GM21390 (cell line): ENCODE measurements at regions not wholly inside any gene's neighbourhood (a gene's known extent, or its start where the extent isn't known, plus 50 kb on each side); places are given as distances from the start of the nearest gene placed in this dataset.
"Not testable (repeated sequence)": the region's sequence is repeated elsewhere in the genome, so short reads cannot be mapped to it uniquely, and the experiment has no call there.

Source experiments
- ATAC-seq: cut with Tn5 transposase; IDR thresholded peaks from one replicate; pipeline ENCODE4 v1.9.1; 2021; ENCODE audit not compliant: unreplicated experiment

GRCh38 chr16:29261427-29262248, 144.9 kb downstream of the NPIPB11 start:
- ATAC-seq = not testable (repeated sequence)

DNA sequence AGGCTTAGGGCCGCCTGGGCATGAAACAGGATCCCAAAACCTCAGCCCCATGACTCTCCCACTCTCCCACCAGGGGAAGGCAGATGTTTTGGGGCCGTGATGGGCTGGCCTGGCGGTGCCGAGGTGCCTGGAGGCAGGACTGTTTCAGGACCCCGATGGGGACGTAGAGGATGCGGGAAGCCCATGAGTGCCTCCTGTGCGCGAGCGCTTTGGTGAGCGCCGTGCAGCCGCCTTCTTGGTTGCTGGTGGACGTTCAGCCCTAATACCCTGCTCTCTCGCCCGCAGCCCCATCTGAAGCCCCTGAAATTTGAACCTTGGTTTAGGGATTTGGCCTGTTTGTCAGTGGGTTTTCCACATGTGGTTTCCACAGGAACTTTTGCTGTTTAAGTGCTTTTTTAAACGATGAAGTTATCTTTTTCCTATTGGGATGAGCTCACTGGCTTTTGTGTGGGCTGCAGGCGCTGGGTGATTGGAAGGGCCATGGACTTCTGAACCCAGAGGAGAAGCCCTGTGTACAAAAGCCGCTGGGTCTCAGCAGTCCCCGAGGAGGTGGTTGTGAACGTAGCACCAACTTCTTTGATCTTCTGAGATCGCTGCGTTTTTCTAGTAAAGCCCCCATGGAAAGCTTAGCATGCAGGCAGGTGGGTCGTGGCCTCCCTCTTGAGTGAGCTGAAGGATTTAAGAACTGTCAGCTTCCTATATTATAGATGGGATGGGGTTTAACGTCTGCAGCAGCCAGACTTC, 145.7 kb downstream of the NPIPB11 start:
- ATAC-seq = not testable (repeated sequence)

DNA sequence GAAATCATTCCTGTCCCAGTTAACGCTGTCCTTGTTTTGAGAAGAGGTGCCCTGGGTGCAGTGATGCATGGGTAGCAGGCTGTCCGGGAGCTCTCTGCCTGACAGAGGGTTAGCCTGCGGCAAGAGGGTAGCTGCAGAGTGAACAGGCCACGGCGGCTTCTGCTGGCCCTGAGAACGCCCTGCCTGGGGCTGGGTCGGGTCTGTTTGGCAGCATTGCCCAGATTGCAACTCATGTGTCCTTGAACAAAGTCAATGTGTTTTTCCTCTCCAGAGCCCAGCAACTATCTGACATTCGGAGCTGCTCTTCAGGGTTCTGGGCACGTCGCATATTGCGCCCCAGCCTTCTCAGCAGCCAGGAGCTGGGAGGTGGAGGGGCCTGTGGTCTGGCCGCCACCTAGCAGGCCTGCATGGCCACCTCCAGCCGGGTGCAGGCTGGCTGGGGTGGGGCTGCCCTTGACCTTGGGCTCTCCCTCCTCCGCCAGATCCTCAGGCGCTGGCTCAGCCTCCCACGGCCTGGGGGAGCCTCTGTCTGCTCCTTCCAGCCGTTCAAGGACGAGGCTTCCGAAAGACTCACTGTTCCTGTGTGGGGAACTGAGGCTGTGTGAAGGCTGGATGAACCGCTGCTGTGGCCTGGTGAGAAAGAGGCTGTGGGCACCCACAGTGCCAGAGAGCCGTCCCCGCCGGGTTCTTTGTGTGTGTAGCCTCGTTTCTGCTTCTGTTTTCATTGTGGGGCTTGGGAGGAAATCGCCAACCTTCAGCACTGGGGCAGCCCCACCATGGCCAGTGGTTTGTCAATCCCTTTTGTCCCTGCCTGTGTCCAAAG, 146.7 kb downstream of the NPIPB11 start:
- not testable (repeated sequence) for ATAC-seq

DNA sequence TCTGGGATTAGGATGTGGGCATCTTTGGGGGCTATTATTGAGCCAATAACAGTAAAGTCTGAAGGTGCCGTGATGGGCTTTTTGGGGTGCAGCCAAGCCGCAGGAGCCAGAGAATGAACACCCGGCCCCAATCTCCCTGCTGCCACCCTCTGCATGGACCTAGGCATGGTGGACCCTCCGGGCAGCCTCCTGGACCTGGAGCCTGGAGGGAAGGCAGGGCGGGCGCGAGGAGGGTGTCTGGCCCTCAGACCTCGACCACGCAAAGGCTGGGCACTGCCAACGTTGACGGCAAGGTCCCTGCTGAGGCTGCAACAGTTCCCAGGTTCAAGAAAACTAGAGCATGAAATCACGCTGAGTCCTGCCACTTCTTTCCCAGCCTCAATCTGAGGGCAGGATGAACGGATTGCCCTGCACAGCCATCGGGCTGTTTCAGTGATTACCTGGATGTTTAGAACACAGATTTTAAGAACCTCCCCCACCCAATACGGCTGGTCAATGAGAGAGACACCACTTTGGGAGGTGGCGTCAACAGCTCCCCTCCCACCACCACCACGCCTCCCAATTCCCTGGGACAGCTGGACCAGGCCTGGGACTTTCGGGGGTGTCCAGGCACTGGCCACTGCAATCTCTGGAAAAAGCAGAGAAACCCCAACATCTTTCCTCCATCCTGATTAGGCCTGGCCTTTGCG, 147.4 kb downstream of the NPIPB11 start:
- not testable (repeated sequence) for ATAC-seq

DNA sequence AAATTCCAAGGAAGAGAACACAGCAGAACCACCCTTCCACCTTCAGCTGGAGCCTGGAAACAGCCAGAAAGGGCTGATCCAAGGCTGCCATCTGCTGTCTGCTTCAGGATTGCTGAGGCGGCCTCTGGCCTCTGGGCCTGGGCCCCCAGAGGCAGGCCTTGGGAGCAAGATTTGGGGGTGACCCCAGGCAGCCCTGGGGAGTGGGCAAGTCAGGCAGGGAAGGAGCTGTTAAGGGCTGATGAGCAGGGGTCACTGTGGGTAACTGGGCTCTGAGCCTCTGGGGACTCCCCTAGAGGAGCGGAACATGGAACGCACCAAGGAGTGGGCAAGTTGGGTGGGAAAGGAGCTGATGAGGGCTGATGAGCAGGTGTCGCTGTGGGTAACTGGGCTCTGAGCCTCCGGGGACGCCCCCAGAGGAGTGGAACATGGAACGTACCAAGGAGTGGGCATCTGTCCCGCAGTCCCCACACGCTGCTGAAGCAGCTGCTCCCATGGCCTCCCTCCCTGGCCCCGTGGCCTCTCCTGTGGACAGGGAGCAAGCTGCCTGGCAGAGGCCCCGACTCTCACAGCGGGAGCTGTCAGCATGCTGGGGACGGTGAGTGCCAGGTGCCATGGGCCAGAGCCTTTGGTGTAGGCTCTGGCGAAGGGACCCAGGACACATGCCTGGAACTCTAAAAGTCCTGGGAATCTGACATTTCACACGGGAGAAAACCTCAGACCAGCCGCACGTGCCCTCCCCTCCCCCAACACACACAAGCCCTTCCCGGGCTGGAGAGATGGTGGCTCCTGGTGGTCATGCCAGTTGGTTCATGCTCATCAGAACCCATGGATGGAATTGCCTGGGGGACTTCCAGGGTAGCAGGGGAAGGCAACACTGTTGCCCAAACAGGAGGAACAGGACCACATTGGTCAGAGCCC, 148.8 kb downstream of the NPIPB11 start:
- not testable (repeated sequence) for ATAC-seq

- no peak for ATAC-seq
Observed at GRCh38 chr16:29256501-29256981, 150.0 kb downstream of the NPIPB11 start.

DNA sequence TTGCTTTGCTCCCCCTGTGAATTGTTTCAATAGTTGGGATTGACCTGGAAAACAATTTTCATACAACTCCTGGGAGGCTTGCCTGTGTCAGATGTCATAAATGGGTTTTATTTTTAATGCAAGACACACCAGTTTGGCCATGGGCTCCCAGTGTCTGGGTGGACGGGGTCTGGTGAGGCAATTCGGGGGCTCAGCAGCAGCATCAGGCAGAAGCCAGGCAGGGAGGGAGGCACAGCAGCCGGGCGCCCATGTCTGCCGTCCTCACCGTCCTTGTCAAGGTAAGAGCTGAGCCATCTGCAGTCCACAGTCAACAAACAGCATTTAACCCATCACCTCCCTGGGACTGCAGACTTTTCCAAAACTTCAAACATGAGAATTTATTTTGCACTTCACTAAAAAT, 150.6 kb downstream of the NPIPB11 start:
- not testable (repeated sequence) for ATAC-seq

- ATAC-seq = not testable (repeated sequence)
Observed at GRCh38 chr16:29255496-29255796, 151.1 kb downstream of the NPIPB11 start.

DNA sequence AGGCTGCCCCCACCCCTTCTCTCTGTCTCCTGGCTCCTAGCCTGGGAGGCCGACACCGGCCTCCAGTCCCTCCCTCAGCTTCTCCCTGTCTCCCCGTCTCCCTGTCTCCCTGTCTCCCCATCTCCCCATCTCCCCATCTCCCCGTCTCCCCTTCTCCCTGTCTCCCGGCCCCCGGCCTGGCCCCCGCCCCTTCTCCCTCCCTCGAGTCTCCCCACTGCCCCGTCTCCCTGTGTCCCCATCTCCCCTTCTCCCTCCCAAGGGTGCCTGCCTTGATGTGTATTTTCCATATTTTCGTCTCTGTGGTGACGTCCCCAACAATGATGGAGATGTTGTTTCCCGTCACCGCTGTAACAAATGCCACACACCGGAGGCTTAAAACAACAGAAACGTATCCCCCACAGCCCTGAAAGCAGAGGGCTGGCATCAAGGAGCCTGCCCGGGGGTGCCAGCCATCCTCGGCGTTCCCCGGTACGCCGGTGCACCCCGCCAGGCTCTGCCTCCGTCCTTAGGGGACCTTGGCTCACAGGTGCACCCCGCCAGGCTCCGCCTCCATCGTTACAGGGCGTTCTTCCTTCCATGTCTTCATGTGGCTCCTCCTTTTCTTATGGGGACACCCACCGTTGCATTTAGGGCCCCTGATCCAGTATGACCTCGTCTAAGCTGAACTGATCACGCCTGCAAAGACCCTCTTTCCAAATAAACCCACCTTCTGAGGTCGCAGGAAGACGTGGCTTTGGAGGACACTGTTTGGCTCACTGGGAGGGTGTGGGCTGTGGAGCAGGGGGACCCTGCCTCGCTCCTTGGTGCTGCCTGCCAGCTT, 151.6 kb downstream of the NPIPB11 start:
- ATAC-seq = no peak

DNA sequence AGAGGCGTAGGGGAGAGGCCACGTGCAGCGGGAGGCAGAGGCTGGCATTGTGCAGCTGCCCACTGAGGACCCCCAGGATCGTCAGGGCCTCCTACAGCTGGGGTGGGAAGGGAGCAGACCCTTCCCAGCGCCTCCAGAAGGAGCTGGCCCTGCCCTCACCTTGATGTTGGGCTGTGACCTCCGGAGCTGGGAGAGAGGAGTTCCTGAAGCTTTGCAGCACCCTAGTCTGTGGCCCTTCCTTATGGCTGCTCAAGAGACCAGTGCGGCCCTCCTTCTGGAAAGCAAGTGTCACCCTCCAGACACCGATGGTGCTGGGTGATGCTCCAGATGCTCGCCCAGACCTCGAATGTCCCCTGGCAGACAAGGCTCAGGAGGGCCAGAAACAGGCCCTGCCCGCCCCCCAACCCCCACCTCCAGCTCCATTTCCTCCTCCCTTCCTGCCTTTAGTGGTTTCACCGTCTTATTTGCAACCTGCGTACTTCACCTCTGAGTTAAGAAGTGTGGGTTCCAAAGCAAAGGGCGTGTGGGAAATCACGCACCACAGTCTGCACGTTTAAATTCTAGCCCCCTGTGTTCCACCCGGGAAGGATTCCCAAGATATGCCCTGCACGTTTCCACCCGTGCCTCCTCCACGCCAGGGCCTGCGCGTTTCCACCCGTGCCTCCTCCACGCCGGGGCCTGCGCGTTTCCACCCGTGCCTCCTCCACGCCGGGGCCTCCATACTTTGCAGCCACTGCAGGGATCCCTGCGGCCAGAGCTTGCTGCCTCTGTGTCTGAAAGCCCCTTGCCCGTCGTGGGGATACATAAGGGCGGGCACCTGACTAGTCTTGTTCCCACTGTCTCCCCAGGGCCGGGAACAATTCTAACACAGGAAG, 152.6 kb downstream of the NPIPB11 start:
- ATAC-seq = not testable (repeated sequence)

DNA sequence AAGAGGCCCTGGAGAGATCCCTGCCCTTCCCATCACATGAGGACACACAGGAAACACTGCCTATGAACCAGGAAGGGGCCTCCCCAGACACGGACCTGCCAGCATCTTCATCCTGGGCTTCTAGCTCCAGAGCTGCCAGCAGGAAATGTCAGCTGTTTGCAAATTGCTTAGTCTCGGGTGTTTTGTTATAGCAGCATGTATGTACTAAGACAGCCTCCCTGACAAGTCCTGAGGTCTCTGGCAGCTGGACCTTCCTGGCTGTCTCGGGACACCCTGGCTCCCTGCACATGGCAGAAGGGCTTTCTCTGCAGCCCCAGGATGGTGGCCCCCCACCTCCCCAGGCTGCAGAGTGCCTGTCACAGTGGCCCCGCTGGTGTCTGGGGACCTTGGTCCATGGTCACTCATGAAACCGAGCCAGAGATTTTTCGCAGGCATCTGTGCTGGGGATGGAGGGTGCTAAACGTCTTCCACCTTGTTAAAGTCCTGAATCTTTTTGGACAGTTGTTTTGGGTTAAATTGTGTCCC, 153.4 kb downstream of the NPIPB11 start:
- ATAC-seq = not testable (repeated sequence)

DNA sequence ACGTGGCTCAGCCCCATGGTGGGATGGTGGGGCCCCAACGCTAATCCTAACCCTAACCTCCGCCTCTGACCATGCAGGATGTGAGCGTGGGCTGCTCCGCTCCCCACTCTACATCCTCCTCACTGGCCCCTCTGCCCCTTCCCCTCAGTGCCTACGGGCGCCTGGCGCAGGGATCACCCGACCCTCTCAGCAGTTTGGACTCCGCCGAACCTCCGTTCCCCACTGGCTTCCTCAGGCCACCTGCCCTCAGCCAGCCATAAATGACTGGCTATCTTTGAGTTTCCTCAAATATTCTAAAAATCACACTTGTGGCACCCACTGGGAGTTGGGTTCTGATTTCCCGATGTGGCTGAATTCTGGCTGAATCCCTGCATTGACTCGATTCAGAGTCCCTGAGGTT, 154.2 kb downstream of the NPIPB11 start:
- ATAC-seq = not testable (repeated sequence)

DNA sequence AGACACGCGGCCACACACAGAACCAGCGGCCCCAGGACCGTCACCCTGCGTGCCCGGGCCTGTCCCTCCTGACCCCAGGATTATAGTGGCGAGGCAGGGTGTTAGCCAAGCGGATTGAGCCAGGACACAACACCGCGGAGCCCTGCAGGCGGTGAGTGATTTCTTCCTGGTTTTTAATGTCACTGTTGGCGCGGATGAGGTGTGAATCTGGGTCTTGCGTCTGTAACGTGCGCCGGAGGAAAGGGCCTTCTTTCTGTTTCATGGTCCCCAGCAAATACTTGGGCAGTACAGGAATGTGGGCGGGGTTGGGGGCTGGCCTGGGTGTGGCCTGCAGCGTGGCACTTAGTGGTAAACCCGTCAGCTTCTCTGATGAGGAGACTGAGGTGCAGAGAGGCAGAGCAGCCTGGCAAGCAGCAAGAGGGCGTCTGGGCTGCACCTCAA, 154.9 kb downstream of the NPIPB11 start:
- not testable (repeated sequence) for ATAC-seq

GRCh38 chr16:29250923-29251434, 155.5 kb downstream of the NPIPB11 start:
- ATAC-seq = not testable (repeated sequence)

GRCh38 chr16:29250469-29250868, 156.0 kb downstream of the NPIPB11 start:
- not testable (repeated sequence) for ATAC-seq

DNA sequence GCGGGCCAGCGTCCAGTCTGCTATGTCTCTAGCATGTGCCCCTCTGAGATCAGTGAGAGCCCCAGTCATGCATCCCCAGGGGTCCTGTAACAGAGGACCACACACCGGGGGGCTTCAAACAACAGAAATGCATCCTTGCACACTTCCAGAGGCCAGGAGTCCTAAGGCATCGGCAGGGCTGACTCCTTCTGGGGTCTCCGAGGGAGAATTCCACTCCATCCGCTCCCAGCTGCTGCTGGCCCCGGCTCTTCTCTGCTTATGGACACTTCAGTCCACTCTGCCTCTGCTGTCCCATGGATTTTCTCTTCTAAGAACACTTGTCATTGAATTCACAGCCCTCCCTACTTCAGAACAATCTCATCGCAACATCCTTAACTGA, 157.6 kb downstream of the NPIPB11 start:
- not testable (repeated sequence) for ATAC-seq

- not testable (repeated sequence) for ATAC-seq
Observed at GRCh38 chr16:29248306-29248939, 158.1 kb downstream of the NPIPB11 start.
